GM12875 (cell line): ENCODE measurements at regions not wholly inside any gene's neighbourhood (a gene's known extent, or its start where the extent isn't known, plus 50 kb on each side); places are given as distances from the start of the nearest gene placed in this dataset.

ENCODE experiments used
- H3K4me3 ChIP-seq: one replicate; pipeline ENCODE4 v1.5.1; 2011; ENCODE audit warnings: low read depth, low read length, control low read depth
- CTCF ChIP-seq: IDR thresholded peaks from 2 replicates; pipeline ENCODE4 v1.5.1; 2011; ENCODE audit warnings: low read depth, mild to moderate bottlenecking, control low read depth, inconsistent platforms, low read length, moderate library complexity, borderline replicate concordance; ENCODE audit not compliant: insufficient read depth

GRCh38 chr2:35785564-35785963 lies 570.0 kb upstream of the CRIM1 start:
- TF ChIP-seq CTCF: no peak
- H3K4me3 ChIP-seq: no peak overlapping the region

- TF ChIP-seq CTCF: no peak
- no peak overlapping the region for H3K4me3 ChIP-seq
Observed at GRCh38 chr2:35784777-35785176, 570.8 kb upstream of the CRIM1 start.

DNA sequence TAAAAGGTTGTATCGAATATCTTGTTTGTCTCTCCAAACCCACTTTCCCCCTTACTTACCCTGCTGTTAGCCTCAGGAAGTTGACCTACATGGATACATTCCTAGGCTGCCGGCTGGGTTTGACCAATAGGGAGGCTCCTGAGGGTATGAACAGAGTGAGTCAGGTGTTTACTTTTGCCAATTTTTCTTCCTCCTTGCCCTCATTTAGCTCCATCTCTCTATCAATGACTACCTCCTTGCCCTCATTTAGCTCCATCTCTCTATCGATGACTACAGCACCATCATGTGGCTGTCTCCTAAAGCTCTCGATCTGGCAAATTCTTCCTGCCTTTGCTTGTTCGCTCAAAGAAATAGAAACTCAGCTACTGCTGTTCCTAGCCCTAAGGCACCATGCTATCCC lies 571.9 kb upstream of the CRIM1 start:
- no peak for TF ChIP-seq CTCF
- H3K4me3 ChIP-seq: no peak overlapping the region

- no peak for TF ChIP-seq CTCF
- H3K4me3 ChIP-seq: no peak overlapping the region
Observed at GRCh38 chr2:35741556-35741955, 614.0 kb upstream of the CRIM1 start.

DNA sequence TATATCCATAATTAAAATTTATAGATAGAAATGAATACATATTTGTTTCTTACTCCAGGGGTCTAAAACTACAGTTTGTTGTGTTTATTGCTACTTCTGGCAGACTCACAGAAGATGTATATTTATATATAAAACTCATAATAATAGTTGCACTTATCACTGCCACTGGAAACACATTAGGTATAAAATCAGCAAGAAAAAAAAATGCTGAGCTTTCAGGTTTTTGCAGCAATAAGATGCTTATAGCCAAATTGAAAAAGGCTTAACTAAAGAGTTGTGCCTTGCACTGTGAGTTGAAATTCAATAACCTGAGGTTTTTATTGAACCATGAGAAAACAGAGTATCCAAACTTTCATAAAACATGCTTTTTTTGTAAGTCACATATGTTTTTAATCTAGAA lies 623.9 kb upstream of the CRIM1 start:
- H3K4me3 ChIP-seq: no peak overlapping the region
- no peak for TF ChIP-seq CTCF

DNA sequence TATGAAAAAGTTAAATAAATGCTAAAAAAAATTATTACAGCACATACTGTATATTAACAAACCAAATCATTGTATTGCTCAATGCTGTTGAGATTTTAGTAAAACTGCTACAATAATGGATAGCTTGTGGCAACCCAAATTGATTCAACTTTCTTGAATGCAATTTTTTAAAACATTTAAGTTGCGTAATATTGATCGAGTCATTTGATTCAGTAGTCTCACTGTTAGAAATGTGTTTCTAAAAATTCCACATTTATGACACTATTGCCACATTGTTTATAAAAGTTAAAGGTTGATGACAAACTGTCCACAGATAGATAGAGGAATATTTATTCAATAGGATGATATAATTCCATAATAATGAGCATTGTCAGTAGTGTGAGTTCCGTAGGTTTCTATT lies 640.7 kb upstream of the CRIM1 start:
- H3K4me3 ChIP-seq: no peak overlapping the region
- TF ChIP-seq CTCF: no peak

GRCh38 chr2:35708411-35708923 lies 647.1 kb upstream of the CRIM1 start:
- TF ChIP-seq CTCF: no peak
- H3K4me3 ChIP-seq: no peak overlapping the region
